WTC11 (cell line): ENCODE measurements at regions not wholly inside any gene's neighbourhood (a gene's known extent, or its start where the extent isn't known, plus 50 kb on each side); places are given as distances from the start of the nearest gene placed in this dataset.

Experiments used
- AR ChIP-seq: fragments of 250-450 bp; sonication (Bioruptor Pico); IDR thresholded peaks from 2 replicates; pipeline ENCODE4 v1.9.0; 2021; ENCODE audit warnings: mild to moderate bottlenecking
- ATF2 ChIP-seq: sonication (generic); formaldehyde crosslinking; IDR thresholded peaks from 2 replicates; pipeline ENCODE4 v1.8.1; 2022; ENCODE audit warnings: low read depth, missing genetic modification reagents, borderline replicate concordance
- CBFB ChIP-seq: sonication (generic); formaldehyde crosslinking; IDR thresholded peaks from 2 replicates; pipeline ENCODE4 v1.8.1; 2022; ENCODE audit warnings: mild to moderate bottlenecking, low read depth, missing genetic modification reagents
- CTCF ChIP-seq: fragments of 200-600 bp; IDR thresholded peaks from 2 replicates; pipeline ENCODE4 v1.8.0; 2022; ENCODE audit warnings: antibody characterized with exemption
- ETV6 ChIP-seq: sonication (generic); formaldehyde crosslinking; IDR thresholded peaks from 2 replicates; pipeline ENCODE4 v1.8.1; 2022; ENCODE audit warnings: mild to moderate bottlenecking, missing genetic modification reagents
- GABPB1 ChIP-seq: sonication (generic); formaldehyde crosslinking; IDR thresholded peaks from 2 replicates; pipeline ENCODE4 v1.8.1; 2023; ENCODE audit warnings: mild to moderate bottlenecking, missing genetic modification reagents
- JUN ChIP-seq: sonication (generic); formaldehyde crosslinking; IDR thresholded peaks from 2 replicates; pipeline ENCODE4 v1.8.0; 2023; ENCODE audit warnings: mild to moderate bottlenecking, missing genetic modification reagents
- NFE2L1 ChIP-seq: sonication (generic); formaldehyde crosslinking; IDR thresholded peaks from 2 replicates; pipeline ENCODE4 v1.8.1; 2023; ENCODE audit warnings: missing genetic modification reagents
- NR3C1 ChIP-seq: sonication (generic); formaldehyde crosslinking; conservative IDR thresholded peaks from 2 replicates; pipeline ENCODE4 v1.8.1; 2023; ENCODE audit warnings: low read depth, mild to moderate bottlenecking, missing genetic modification reagents
- OVOL2 ChIP-seq: fragments of 250-450 bp; sonication (Bioruptor Pico); IDR thresholded peaks from 2 replicates; pipeline ENCODE4 v1.9.0; 2021; ENCODE audit warnings: mild to moderate bottlenecking, borderline replicate concordance
- ZNF121 ChIP-seq: sonication (generic); formaldehyde crosslinking; IDR thresholded peaks from 2 replicates; pipeline ENCODE4 v1.8.0; 2023; ENCODE audit warnings: missing genetic modification reagents
- ZNF281 ChIP-seq: sonication (generic); formaldehyde crosslinking; IDR thresholded peaks from 2 replicates; pipeline ENCODE4 v1.8.0; 2023; ENCODE audit warnings: mild to moderate bottlenecking, missing genetic modification reagents

- no peak for TF ChIP-seq AR (CRISPR knock-in tag)
- no peak for TF ChIP-seq CTCF
- no peak for TF ChIP-seq ATF2
- TF ChIP-seq GABPB1: no peak
- peak; percentile 38; the same call in 1 of the 2 replicates for TF ChIP-seq ETV6 (CRISPR knock-in tag)
- TF ChIP-seq NFE2L1 (CRISPR knock-in tag): no peak
- no peak for TF ChIP-seq ZNF121 (CRISPR knock-in tag)
- TF ChIP-seq NR3C1 (CRISPR knock-in tag): no peak
- no peak for TF ChIP-seq CBFB (CRISPR knock-in tag)
- TF ChIP-seq JUN (CRISPR knock-in tag): no peak
- no peak for TF ChIP-seq OVOL2 (CRISPR knock-in tag)
- no peak for TF ChIP-seq ZNF281 (CRISPR knock-in tag)
Measured at GRCh38 chr2:64273524-64274398, 129.5 kb upstream of the PELI1 start.
